Hepatocyte (in vitro differentiated cells): ENCODE measurements at regions not wholly inside any gene's neighbourhood (a gene's known extent, or its start where the extent isn't known, plus 50 kb on each side); places are given as distances from the start of the nearest gene placed in this dataset.

Experiments used
- DNase-seq: peaks from one replicate; pipeline ENCODE4 v3.0.0-alpha.2; 2016; ENCODE audit warnings: low spot score
- H2AFZ ChIP-seq: fragments of 200-600 bp; sonication (generic); 2 replicates; pipeline ENCODE4 v1.6.0; 2016; ENCODE audit warnings: antibody characterized with exemption, mild to moderate bottlenecking
- H3K27ac ChIP-seq: fragments of 200-600 bp; sonication (generic); 2 replicates; pipeline ENCODE4 v1.5.1; 2016; ENCODE audit warnings: mild to moderate bottlenecking
- H3K27me3 ChIP-seq: fragments of 200-600 bp; sonication (generic); 2 replicates; pipeline ENCODE4 v1.6.1; 2016
- H3K36me3 ChIP-seq: fragments of 200-600 bp; sonication (generic); replicated peaks from 2 replicates; pipeline ENCODE4 v1.5.1; 2016; ENCODE audit warnings: low read depth; ENCODE audit not compliant: insufficient read depth
- H3K4me1 ChIP-seq: fragments of 200-600 bp; sonication (generic); 2 replicates; pipeline ENCODE4 v1.5.1; 2016; ENCODE audit warnings: mild to moderate bottlenecking, moderate library complexity; ENCODE audit not compliant: insufficient read depth
- H3K4me2 ChIP-seq: fragments of 200-600 bp; sonication (generic); 2 replicates; pipeline ENCODE4 v1.6.0; 2016
- H3K4me3 ChIP-seq: fragments of 200-600 bp; sonication (generic); 2 replicates; pipeline ENCODE4 v1.5.1; 2016; ENCODE audit warnings: mild to moderate bottlenecking
- H3K79me2 ChIP-seq: fragments of 200-600 bp; sonication (generic); 2 replicates; pipeline ENCODE4 v1.6.0; 2017; ENCODE audit warnings: mild to moderate bottlenecking
- H3K9me2 ChIP-seq: fragments of 200-600 bp; sonication (generic); replicated peaks from 2 replicates; pipeline ENCODE4 v1.6.0; 2017; ENCODE audit warnings: mild to moderate bottlenecking; ENCODE audit not compliant: insufficient read depth
- H3K9me3 ChIP-seq: fragments of 200-600 bp; sonication (generic); 2 replicates; pipeline ENCODE4 v1.5.1; 2016; ENCODE audit warnings: low read depth, mild to moderate bottlenecking
- H4K20me1 ChIP-seq: fragments of 200-600 bp; sonication (generic); 2 replicates; pipeline ENCODE4 v1.6.0; 2016; ENCODE audit warnings: mild to moderate bottlenecking; ENCODE audit not compliant: insufficient read depth, poor library complexity, severe bottlenecking
- EZH2 ChIP-seq: fragments of 200-600 bp; sonication (generic); IDR thresholded peaks from 2 replicates; pipeline ENCODE4 v1.6.1; 2016; ENCODE audit warnings: antibody characterized with exemption, mild to moderate bottlenecking, borderline replicate concordance
- EZH2phosphoT487 ChIP-seq: fragments of 200-600 bp; sonication (generic); IDR thresholded peaks from one replicate; pipeline ENCODE4 v1.6.1; 2018; ENCODE audit warnings: antibody characterized with exemption, mild to moderate bottlenecking, low read depth, moderate library complexity; ENCODE audit not compliant: unreplicated experiment, severe bottlenecking
- WGBS: methylation state at CpG from one replicate; pipeline ENCODE4 v1.1.6; 2016; ENCODE audit warnings: low lambda C conversion rate; ENCODE audit errors: missing lambda C conversion rate; 5-methylcytosine and 5-hydroxymethylcytosine counted together
- TF ChIP-seq, protein P1 (sequence below): fragments of 200-600 bp; sonication (generic); IDR thresholded peaks from 2 replicates; pipeline ENCODE4 v1.5.1; 2016; ENCODE audit warnings: antibody characterized with exemption, mild to moderate bottlenecking; ENCODE audit not compliant: poor library complexity

DNA sequence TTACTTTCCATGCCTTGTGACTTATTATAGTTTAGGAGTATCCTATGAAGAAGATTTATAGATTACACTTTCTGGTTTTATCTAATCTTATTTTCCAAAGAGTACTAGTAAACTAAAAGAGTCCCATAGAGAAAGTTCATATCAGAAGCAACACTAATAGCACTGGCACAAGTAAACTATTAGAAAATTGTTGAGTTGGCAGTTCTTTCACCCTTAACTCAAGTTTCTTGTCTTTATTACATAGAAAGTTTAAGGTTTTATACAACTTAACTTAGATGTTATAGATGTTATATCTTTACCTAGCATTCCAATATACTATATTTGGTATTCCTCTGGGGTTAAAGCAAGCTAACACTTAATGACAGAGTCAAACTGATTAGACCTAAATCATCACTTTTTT lies 437.8 kb upstream of the ARRDC3 start:
- TF ChIP-seq EZH2 (no peak), EZH2phosphoT487 (no peak)
- TF ChIP-seq, protein P1, sequence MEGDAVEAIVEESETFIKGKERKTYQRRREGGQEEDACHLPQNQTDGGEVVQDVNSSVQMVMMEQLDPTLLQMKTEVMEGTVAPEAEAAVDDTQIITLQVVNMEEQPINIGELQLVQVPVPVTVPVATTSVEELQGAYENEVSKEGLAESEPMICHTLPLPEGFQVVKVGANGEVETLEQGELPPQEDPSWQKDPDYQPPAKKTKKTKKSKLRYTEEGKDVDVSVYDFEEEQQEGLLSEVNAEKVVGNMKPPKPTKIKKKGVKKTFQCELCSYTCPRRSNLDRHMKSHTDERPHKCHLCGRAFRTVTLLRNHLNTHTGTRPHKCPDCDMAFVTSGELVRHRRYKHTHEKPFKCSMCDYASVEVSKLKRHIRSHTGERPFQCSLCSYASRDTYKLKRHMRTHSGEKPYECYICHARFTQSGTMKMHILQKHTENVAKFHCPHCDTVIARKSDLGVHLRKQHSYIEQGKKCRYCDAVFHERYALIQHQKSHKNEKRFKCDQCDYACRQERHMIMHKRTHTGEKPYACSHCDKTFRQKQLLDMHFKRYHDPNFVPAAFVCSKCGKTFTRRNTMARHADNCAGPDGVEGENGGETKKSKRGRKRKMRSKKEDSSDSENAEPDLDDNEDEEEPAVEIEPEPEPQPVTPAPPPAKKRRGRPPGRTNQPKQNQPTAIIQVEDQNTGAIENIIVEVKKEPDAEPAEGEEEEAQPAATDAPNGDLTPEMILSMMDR = no peak
- Histone ChIP-seq H3K4me2 (no peak overlapping the region), H3K9me3 (no peaks in the 10 kb centered on the region)

DNA sequence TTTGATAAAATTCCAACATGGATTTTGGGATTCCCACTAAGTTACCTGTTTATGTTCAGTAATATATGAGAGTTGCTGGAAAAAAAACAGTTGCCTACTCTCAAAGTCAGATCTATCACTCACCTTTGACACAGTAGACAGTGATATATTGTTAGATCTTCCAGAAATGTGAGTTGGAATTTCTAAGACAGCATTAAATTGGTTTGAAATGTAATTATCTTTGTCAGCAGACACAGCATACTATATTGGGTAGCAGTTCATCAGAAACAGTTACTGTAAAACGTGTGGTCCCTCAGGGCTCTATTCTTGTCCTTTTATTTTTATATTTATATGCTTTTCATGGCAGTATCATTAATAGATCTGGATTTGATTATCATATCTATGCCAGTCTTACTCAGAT lies 433.6 kb upstream of the ARRDC3 start:
- no peaks in the 10 kb centered on the region for H3K4me1 ChIP-seq
- H3K27ac ChIP-seq = no peak overlapping the region
- H3K9me3 ChIP-seq = no peaks in the 10 kb centered on the region
- H3K9me2 ChIP-seq = no peaks in the 10 kb centered on the region
- WGBS = 26% methylated on average over 1 of the region's 1 CpG
- H3K4me3 ChIP-seq = no peak overlapping the region
- H4K20me1 ChIP-seq = no peaks in the 10 kb centered on the region
- no peaks in the 10 kb centered on the region for H3K79me2 ChIP-seq
- DNase-seq = no peak
- TF ChIP-seq EZH2 = no peak
- TF ChIP-seq, protein P1 = no peak
- no peak for TF ChIP-seq EZH2phosphoT487
- no peaks in the 10 kb centered on the region for H3K27me3 ChIP-seq
- H3K36me3 ChIP-seq = no peaks in the 10 kb centered on the region
- no peak overlapping the region for H2AFZ ChIP-seq
- H3K4me2 ChIP-seq = no peak overlapping the region

More for the DNA sequence above, 437.8 kb upstream of the ARRDC3 start:
- Histone ChIP-seq H3K27me3 (no peaks in the 10 kb centered on the region), H4K20me1 (no peaks in the 10 kb centered on the region), H3K79me2 (no peaks in the 10 kb centered on the region), H3K4me3 (no peak overlapping the region), H3K27ac (no peak overlapping the region), H3K9me2 (no peaks in the 10 kb centered on the region), H3K4me1 (no peaks in the 10 kb centered on the region), H2AFZ (no peak overlapping the region), H3K36me3 (no peaks in the 10 kb centered on the region)
- DNase-seq = no peak

DNA sequence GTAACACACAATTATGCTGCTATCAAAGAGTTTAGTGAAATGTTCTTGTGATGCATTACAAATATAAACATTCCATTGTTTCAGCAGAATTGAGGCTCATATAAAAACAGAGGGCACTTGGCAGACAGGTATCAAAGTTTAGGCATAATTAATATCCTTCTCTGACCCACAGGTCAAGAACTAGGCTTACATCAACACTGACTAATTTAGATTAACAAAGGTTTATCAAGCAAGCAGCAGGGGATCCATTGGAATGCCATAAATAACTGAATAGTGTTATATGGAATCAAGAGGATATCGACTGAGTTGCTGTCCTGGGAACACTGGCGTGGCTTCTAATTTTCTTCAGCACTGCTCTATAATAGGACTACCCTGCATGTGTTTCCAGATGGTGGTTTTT lies 414.5 kb upstream of the ARRDC3 start:
- no peak overlapping the region for H3K4me3 ChIP-seq

More for the DNA sequence above, 414.5 kb upstream of the ARRDC3 start:
- TF ChIP-seq EZH2phosphoT487 (no peak), EZH2 (no peak)
- TF ChIP-seq, protein P1 = no peak
- H3K27ac ChIP-seq = no peak overlapping the region
- no peak for DNase-seq
- WGBS = 73% methylated on average over 2 of the region's 2 CpGs
- no peaks in the 10 kb centered on the region for H3K36me3 ChIP-seq
- H2AFZ ChIP-seq = no peak overlapping the region
- H4K20me1 ChIP-seq = no peaks in the 10 kb centered on the region
- H3K9me2 ChIP-seq = no peaks in the 10 kb centered on the region
- H3K4me1 ChIP-seq = no peaks in the 10 kb centered on the region
- H3K27me3 ChIP-seq = no peaks in the 10 kb centered on the region
- H3K79me2 ChIP-seq = no peaks in the 10 kb centered on the region
- no peak overlapping the region for H3K4me2 ChIP-seq
- no peaks in the 10 kb centered on the region for H3K9me3 ChIP-seq
